ENCODE measurements at regions not wholly inside any gene's neighbourhood (a gene's known extent, or its start where the extent isn't known, plus 50 kb on each side); places are given as distances from the start of the nearest gene placed in this dataset.
"Not testable (repeated sequence)": the region's sequence is repeated elsewhere in the genome, so short reads cannot be mapped to it uniquely, and the experiment has no call there.

GRCh38 chr5:1720396-1721110, 79.1 kb downstream of the MRPL36 start:
- no peak overlapping the region for H3K4me3 ChIP-seq (ENCODE audit: low read depth, low read length)
- TF ChIP-seq CTCF (IDR thresholded peaks at IDR 0.05; ENCODE audit: control insufficient read depth, extremely low read depth, insufficient read depth), result no peak
- no peak for DNase-seq (ENCODE audit: low read depth)

- no peak for DNase-seq (ENCODE audit: low read depth)
- H3K4me3 ChIP-seq (ENCODE audit: low read depth, low read length), result no peak overlapping the region
- no peak for TF ChIP-seq CTCF (IDR thresholded peaks at IDR 0.05; ENCODE audit: control insufficient read depth, extremely low read depth, insufficient read depth)
These were observed 79.8 kb downstream of the MRPL36 start for GRCh38 chr5:1719860-1720259.

GRCh38 chr5:1718669-1719068, 81.0 kb downstream of the MRPL36 start:
- H3K4me3 ChIP-seq (ENCODE audit: low read depth, low read length), result no peak overlapping the region
- TF ChIP-seq CTCF (IDR thresholded peaks at IDR 0.05; ENCODE audit: control insufficient read depth, extremely low read depth, insufficient read depth), result no peak
- DNase-seq (ENCODE audit: low read depth), result no peak

DNA sequence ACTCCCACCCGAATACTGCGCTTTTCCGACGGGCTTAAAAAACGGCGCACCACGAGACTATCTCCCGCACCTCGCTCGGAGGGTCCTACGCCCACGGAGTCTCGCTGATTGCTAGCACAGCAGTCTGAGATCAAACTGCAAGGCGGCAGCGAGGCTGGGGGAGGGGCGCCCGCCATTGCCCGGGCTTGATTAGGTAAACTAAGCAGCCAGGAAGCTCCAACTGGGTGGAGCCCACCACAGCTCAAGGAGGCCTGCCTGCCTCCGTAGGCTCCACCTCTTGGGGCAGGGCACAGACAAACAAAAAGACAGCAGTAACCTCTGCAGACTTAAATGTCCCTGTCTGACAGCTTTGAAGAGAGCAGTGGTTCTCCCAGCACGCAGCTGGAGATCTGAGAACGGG, 89.5 kb downstream of the MRPL36 start:
- not testable (repeated sequence) for H3K4me3 ChIP-seq (ENCODE audit: low read depth, low read length); DNase-seq (ENCODE audit: low read depth)

GRCh38 chr5:1709171-1709803, 90.3 kb downstream of the MRPL36 start:
- no peak for TF ChIP-seq CTCF (IDR thresholded peaks at IDR 0.05; ENCODE audit: control insufficient read depth, extremely low read depth, insufficient read depth)
- DNase-seq (ENCODE audit: low read depth), result no peak
- no peak overlapping the region for H3K4me3 ChIP-seq (ENCODE audit: low read depth, low read length)

DNA sequence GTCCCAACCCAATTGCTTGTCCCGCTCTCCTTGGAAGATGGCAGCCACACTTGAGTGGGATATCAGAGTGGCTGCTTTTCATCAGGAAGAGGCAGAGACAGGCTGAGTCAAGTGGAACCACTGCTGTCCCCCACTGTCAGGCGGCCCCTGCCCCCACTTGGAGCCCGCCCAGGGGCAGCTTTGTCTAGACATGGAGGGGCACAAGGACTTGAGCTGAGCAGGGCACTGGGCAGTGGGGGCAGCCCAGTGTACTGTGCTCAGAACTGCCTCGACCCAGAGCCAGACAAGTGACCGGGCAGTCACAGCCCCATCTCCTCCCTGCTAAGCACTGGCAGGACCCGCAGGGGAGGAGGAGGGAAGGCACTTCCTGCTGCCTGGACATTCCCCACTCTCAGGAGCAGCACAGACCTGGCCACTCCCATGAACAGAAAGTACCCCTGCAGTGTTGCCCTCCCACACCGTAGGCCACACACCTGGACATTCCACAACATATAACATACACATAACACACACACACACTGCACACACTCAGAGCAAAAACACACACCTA, 91.0 kb downstream of the MRPL36 start:
- no peak for TF ChIP-seq CTCF (IDR thresholded peaks at IDR 0.05; ENCODE audit: control insufficient read depth, extremely low read depth, insufficient read depth)
- no peak for DNase-seq (ENCODE audit: low read depth)
- H3K4me3 ChIP-seq (ENCODE audit: low read depth, low read length), result no peak overlapping the region

GRCh38 chr5:1707467-1707866, 92.2 kb downstream of the MRPL36 start:
- no peak for DNase-seq (ENCODE audit: low read depth)
- no peak for TF ChIP-seq CTCF (IDR thresholded peaks at IDR 0.05; ENCODE audit: control insufficient read depth, extremely low read depth, insufficient read depth)
- H3K4me3 ChIP-seq (ENCODE audit: low read depth, low read length), result no peak overlapping the region

Measured in LNCaP clone FGC (cell line).